ENCODE measurements at regions not wholly inside any gene's neighbourhood (a gene's known extent, or its start where the extent isn't known, plus 50 kb on each side); places are given as distances from the start of the nearest gene placed in this dataset.

DNA sequence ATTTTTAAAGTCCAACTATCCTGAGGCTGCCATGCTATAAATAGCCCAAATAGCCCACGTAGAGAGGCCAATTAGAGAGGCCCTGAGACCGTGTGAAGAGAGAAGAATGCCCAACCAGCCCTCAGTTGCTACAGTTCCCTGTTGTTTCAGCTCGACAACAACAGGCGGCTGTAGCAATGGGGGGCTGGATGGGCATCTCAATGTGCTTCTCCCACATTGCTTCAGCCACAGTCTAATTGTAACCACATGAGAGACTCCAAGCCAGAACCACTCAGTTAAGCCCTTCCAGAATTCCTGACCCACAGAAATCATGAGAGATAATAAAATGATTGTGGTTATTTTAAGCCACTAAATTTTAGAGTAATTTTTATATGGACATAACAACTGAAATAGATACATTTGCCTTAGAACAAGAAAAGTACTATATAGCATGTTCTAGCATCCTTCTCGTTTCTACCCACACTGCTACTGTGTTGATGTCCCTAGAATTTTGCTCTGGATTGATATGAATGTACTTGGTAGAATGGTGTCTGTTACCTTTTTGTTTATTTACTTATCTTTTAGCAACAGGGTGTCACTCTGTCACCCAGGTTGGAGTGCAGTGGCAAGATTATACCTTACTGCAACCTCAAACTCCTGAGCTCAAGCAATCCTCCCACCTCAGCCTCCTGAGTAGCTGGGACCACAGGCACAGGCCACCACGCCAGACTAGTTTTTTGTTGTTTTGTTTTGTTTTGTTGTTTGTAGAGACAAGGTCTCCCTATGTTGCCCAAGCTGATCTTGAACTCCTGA is 436.4 kb downstream of the BCOR start:
- DNase-seq, result no peak
- H3K27ac Mint-ChIP-seq, result no peak overlapping the region
- H3K4me3 Mint-ChIP-seq, result no peak overlapping the region
- no peaks in the 10 kb centered on the region for H3K4me1 Mint-ChIP-seq (ENCODE audit: low read depth)
- peaks cover 21% of the 10 kb centered on the region for H3K27me3 Mint-ChIP-seq
- H3K36me3 Mint-ChIP-seq (ENCODE audit: low read depth), result no peaks in the 10 kb centered on the region
- no peaks in the 10 kb centered on the region for H3K9me3 Mint-ChIP-seq

DNA sequence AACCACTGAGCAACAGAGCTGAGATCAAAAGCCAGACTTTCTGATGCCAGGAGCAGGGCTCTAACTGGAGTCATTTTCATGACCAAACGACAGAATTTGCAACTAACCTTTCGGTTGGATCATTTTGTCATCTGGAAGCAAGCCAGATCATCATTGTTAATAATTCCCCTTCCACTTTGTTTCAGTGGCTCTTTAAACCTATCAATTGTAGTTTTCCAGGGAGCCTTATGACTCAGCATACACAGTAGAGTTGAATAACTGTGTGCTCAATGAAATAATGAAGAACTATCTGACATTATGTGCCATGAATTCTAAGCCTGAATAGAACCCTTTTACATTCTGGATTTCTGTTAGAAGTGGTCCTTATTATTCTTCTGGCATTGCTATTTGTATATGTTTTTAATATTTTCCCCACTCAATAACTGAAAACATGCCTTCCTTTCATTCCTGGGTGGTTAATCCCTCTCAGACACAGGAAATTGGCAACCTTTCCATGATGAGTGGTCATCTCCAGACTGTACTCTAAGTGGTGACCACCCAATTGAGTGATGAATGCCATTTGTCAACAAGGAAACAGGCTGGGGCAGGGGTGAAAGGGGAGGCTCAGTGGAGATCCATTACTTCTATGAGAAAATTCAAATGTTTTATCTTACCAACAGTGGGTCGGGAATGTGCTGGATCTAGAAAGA is 431.8 kb downstream of the BCOR start:
- no peaks in the 10 kb centered on the region for H3K36me3 Mint-ChIP-seq (ENCODE audit: low read depth)
- no peak overlapping the region for H3K27ac Mint-ChIP-seq
- DNase-seq, result no peak
- no peaks in the 10 kb centered on the region for H3K4me1 Mint-ChIP-seq (ENCODE audit: low read depth)
- H3K4me3 Mint-ChIP-seq, result no peak overlapping the region
- H3K27me3 Mint-ChIP-seq, result peaks cover 40% of the 10 kb centered on the region
- H3K9me3 Mint-ChIP-seq, result no peaks in the 10 kb centered on the region

DNA sequence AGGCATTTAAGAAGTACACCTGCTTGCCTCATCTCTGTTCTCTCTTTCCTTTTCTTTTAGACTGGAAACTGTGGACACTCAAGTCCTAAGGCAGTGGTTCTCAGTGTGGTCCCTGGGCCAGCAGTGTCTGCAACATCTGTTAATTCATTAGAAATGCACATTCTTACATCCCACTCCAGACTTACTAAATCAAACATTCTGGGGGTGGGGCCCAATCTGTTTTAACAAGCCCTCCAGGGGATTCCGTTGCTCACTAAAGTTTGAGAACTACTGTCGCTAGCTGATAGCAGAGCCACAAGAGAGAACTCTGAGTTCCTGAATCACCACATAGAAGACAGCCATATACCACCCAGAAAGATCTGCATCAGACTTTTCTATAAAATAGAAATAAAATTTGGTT is 430.6 kb downstream of the BCOR start:
- no peak for DNase-seq
- H3K4me3 Mint-ChIP-seq, result no peak overlapping the region
- peaks cover 43% of the 10 kb centered on the region for H3K27me3 Mint-ChIP-seq
- no peaks in the 10 kb centered on the region for H3K4me1 Mint-ChIP-seq (ENCODE audit: low read depth)
- H3K27ac Mint-ChIP-seq, result no peak overlapping the region
- H3K36me3 Mint-ChIP-seq (ENCODE audit: low read depth), result no peaks in the 10 kb centered on the region
- no peaks in the 10 kb centered on the region for H3K9me3 Mint-ChIP-seq

DNA sequence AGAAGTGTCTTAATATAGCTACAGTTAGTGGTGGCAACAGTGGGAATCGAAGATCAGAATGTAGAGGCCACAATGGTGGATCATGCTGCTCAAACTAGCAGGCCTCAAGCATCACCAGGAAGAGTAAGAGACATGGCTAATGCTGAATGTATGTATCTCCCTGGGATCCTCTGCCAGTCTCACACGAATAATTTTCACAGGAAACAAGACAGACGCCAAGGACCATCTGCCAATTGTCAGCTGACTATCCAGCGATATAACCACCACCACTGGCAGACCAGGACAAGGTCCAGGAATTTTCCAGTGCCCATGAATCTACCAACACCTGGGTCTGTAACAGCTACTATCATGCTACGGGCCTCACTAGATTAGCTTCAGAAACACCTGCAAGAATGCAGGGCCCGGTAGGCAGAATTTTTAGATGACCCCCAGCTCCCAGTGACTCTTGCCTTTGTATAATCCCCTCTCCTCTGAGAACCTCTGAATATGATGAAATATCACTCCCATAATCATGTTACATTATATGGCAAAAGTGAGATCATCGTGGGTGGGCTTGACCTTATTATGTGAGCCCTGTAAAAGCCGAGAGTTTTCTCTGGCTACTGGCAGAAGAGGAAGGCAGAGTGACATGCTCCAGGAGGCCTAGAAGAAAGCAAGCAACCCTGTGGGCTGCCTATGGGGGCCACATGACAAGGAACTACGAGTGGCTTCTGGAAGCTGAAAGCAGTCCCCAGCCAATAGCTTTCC is 429.8 kb downstream of the BCOR start:
- H3K4me3 Mint-ChIP-seq, result no peak overlapping the region
- no peaks in the 10 kb centered on the region for H3K9me3 Mint-ChIP-seq
- peaks cover 43% of the 10 kb centered on the region for H3K27me3 Mint-ChIP-seq
- DNase-seq, result no peak
- H3K36me3 Mint-ChIP-seq (ENCODE audit: low read depth), result no peaks in the 10 kb centered on the region
- no peaks in the 10 kb centered on the region for H3K4me1 Mint-ChIP-seq (ENCODE audit: low read depth)
- no peak overlapping the region for H3K27ac Mint-ChIP-seq

DNA sequence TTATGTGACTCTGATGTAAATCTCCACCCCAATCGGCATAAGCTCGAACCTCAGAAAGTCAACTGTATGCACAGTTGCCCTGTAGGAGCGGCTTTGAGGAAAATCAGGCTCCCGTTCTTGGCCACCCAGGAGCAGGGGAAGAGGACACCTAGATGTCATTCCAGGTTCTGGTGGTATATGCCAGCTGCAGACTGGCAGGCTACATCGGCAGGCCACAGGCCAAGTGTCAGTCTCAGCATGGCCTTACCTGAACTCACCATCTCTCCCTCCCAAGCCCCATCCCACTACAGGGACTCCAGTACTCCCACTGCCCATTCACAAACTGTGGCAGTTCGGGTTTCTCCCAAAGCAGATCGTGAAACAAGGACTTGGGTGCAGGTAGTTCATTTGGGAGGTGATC is 428.1 kb downstream of the BCOR start:
- no peak overlapping the region for H3K4me3 Mint-ChIP-seq

DNA sequence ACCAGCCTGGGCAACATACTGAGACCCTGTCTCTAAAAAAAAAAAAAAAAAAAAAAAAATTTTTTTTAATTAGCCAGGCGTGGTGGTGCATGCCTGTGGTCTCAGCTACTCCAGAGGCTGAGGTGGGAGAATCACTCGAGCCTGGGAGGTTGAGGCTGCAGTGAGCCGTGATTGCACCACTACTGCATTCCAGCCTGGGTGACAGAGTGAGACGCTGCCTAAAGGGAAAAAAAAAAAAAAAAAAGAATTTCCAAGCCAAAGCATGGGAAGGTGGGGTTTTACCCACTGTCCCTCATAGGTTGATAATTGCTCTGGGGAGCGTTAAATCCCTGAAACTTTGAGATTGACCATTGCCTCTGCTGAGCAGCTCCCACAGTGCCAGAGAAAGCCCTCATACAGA is 427.5 kb downstream of the BCOR start:
- Mint-ChIP-seq H3K36me3 (ENCODE audit: low read depth) (no peaks in the 10 kb centered on the region), H3K27me3 (peaks cover 49% of the 10 kb centered on the region), H3K4me3 (no peak overlapping the region), H3K27ac (no peak overlapping the region), H3K4me1 (ENCODE audit: low read depth) (no peaks in the 10 kb centered on the region), H3K9me3 (no peaks in the 10 kb centered on the region)
- DNase-seq, result no peak

More for the DNA sequence above, 428.1 kb downstream of the BCOR start:
- H3K27me3 Mint-ChIP-seq, result peaks cover 46% of the 10 kb centered on the region
- H3K27ac Mint-ChIP-seq, result no peak overlapping the region
- no peak for DNase-seq
- H3K4me1 Mint-ChIP-seq (ENCODE audit: low read depth), result no peaks in the 10 kb centered on the region
- no peaks in the 10 kb centered on the region for H3K9me3 Mint-ChIP-seq
- H3K36me3 Mint-ChIP-seq (ENCODE audit: low read depth), result no peaks in the 10 kb centered on the region

DNA sequence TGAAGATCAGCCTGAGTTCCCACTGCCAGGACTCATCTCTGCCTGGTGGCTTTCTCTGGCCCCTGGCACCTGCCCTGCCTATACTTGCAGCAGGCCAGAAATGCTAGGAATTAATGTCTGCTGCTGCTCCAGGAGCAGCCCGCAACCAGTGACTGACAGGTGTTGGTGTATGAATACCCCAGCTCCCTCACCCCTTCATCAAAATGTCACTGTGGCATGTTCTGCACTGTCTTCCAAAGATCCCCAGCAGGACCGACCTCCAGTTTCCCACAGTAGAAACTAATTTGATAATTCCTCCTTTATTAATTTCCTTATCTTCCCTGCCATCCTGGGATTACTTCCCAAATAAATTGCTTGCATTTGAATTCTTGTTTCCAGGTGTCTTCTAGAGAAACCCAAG is 425.4 kb downstream of the BCOR start:
- Mint-ChIP-seq H3K27me3 (peaks cover 46% of the 10 kb centered on the region), H3K4me1 (ENCODE audit: low read depth) (no peaks in the 10 kb centered on the region), H3K4me3 (no peak overlapping the region), H3K27ac (no peak overlapping the region), H3K36me3 (ENCODE audit: low read depth) (no peaks in the 10 kb centered on the region), H3K9me3 (no peaks in the 10 kb centered on the region)
- DNase-seq, result no peak

DNA sequence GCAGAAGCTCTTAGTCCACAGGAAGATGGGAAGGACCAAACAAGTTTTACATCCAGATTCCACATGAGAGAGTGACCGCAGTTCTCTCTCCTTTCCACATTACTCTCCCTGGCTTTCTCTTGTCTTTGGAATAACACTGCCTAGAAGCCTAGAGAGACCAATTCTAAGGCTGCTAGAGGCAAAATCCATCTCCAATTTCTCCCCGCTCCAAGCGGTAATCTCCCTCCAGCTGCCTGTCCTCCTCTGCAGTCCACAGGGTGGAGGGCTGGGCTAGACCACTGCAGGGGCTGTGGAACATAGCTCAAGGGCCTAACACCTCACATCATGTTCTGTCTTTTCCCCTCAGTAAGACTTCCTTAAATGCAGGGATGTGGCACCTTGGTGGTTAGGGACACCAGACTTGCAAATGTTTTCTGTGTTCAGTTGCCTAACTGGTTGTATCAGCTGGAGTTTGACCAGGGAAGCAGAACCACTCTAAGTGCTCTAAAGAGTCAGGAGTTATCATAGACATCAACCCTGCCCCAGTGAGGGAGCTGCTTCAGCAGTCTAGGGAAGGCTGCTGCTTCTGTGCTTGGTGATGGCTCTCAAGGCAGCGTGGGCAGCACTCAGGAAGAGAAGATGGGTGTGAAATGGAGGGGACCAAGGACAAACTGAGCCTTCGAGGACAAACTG is 423.1 kb downstream of the BCOR start:
- Mint-ChIP-seq H3K27me3 (peaks cover 32% of the 10 kb centered on the region), H3K4me1 (ENCODE audit: low read depth) (no peaks in the 10 kb centered on the region), H3K4me3 (no peak overlapping the region), H3K27ac (no peak overlapping the region), H3K9me3 (no peaks in the 10 kb centered on the region), H3K36me3 (ENCODE audit: low read depth) (no peaks in the 10 kb centered on the region)
- no peak for DNase-seq

DNA sequence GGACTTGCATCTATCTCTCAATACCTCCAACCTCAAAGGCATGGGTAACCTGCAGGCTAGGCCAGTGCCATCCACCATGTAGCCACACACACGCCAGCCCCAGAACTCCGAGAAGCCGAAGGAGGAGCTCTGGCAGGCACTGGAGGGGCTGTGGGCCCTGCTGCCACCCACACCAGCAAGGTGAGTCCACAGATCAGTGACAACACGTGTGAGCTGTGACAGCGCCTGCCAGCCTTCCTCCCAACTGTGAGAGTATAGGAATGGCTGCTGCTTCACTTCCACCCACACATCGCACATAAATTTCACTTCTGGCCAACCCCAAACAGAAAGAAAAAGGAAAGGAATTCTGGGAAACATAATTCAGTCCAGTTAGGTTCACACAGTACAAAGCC is 422.6 kb downstream of the BCOR start:
- Mint-ChIP-seq H3K4me1 (ENCODE audit: low read depth) (no peaks in the 10 kb centered on the region), H3K4me3 (no peak overlapping the region), H3K27ac (no peak overlapping the region), H3K27me3 (peaks cover 28% of the 10 kb centered on the region), H3K36me3 (ENCODE audit: low read depth) (no peaks in the 10 kb centered on the region), H3K9me3 (no peaks in the 10 kb centered on the region)
- no peak for DNase-seq

DNA sequence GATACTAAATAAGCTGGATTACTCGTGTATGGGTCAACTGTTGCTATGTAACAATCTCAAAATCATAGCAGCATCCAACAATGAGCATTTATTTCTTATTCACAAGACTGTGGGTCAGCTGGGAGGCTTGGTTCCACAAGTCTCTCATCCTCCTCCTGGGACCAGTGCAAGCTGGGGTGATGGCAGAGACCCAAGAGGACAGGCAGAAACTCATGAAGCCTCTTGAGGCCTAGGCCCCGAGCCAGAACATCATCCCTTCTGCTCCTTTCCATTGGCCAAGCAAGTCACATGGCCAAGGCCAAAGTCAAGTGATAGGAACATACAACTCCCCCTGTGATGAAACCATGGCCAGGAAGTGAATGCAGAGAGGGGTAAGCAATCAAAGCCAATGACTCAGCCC is 422.1 kb downstream of the BCOR start:
- Mint-ChIP-seq H3K4me3 (no peak overlapping the region), H3K27ac (no peak overlapping the region), H3K9me3 (no peaks in the 10 kb centered on the region), H3K4me1 (ENCODE audit: low read depth) (no peaks in the 10 kb centered on the region), H3K27me3 (peaks cover 28% of the 10 kb centered on the region), H3K36me3 (ENCODE audit: low read depth) (no peaks in the 10 kb centered on the region)
- no peak for DNase-seq

DNA sequence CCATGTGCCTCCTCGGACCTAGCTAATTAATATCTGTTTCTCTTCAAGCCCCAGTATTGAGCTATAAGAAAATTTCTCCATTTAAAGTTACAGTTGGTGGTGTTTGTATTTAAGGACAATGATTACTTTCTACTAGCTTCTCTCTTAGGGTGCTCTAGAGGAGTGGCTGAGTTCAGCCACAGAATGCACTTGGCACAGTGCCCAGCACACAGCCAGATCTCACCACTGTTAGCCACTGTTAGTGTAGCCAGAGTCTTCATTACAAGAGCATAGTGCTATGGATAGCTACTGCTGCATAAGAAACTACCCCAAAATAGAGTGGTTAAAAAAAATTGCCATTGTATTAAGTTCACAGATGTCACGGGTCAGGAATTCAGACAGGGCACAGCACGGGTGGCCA is 421.3 kb downstream of the BCOR start:
- H3K27me3 Mint-ChIP-seq, result peaks cover 30% of the 10 kb centered on the region
- no peaks in the 10 kb centered on the region for H3K9me3 Mint-ChIP-seq
- H3K36me3 Mint-ChIP-seq (ENCODE audit: low read depth), result no peaks in the 10 kb centered on the region
- H3K27ac Mint-ChIP-seq, result no peak overlapping the region
- no peaks in the 10 kb centered on the region for H3K4me1 Mint-ChIP-seq (ENCODE audit: low read depth)
- H3K4me3 Mint-ChIP-seq, result no peak overlapping the region
- no peak for DNase-seq

DNA sequence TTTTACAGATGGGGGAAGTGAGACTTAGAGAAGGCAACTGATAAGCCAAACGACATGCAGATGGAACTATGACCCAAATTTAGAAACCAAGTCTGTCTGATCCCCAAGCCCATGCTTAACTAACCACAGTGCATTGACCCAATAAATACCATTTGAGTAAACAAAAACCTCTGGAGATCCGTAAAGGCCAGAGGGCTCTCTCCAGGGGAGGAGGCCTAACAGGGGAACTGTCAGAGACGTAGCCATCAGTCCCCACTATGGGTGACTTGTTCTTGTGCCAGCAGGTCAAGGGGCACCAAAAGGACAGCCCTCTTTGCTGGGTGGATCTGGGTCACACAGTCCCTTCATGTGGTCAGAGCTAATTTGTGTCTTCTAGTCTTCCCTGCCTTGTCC is 420.2 kb downstream of the BCOR start:
- H3K9me3 Mint-ChIP-seq, result no peaks in the 10 kb centered on the region
- no peak overlapping the region for H3K4me3 Mint-ChIP-seq
- DNase-seq, result no peak
- peaks cover 30% of the 10 kb centered on the region for H3K27me3 Mint-ChIP-seq
- no peak overlapping the region for H3K27ac Mint-ChIP-seq
- no peaks in the 10 kb centered on the region for H3K4me1 Mint-ChIP-seq (ENCODE audit: low read depth)
- H3K36me3 Mint-ChIP-seq (ENCODE audit: low read depth), result no peaks in the 10 kb centered on the region

DNA sequence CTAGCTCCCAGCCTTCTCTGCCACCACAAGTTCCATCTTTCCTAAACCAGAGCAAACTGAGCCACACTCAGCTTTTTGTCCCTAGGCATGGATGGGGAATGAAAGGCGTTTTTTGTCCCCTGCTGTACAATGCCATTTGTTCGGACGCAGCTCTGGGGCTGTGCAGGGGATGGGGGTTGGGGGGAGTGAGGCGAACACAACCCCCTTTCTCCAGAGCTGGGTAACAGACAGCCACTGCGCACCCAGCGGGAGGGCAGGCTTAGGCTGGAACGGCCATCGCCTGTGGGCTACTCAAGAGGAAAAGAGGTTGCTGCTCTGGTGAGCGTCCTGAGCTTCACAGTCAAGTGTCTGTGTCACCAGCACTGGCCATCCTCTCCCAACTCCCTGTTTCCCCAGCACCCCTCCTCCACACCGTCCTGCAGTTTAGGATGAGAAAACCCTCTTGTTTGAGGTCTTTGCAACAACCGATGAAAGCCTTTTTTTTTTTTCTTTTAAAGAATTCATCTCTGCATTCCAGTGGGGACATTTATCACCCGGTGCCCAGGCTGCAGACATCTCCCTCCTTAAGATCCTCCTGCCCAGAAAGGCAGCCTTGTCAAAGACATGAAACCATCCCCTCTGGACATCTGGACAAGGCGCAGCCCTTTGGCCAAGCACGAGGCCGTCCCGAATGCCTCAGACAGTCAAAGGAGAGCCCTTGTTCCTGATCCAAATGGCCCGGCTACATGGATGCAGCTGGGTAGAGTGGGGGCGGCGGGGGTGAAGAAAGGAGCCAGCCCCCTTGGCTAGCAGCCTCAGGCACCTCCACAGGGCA is 419.6 kb downstream of the BCOR start:
- Mint-ChIP-seq H3K36me3 (ENCODE audit: low read depth) (no peaks in the 10 kb centered on the region), H3K27me3 (peaks cover 35% of the 10 kb centered on the region), H3K4me3 (no peak overlapping the region), H3K4me1 (ENCODE audit: low read depth) (no peaks in the 10 kb centered on the region), H3K27ac (no peak overlapping the region), H3K9me3 (no peaks in the 10 kb centered on the region)
- DNase-seq, result no peak

DNA sequence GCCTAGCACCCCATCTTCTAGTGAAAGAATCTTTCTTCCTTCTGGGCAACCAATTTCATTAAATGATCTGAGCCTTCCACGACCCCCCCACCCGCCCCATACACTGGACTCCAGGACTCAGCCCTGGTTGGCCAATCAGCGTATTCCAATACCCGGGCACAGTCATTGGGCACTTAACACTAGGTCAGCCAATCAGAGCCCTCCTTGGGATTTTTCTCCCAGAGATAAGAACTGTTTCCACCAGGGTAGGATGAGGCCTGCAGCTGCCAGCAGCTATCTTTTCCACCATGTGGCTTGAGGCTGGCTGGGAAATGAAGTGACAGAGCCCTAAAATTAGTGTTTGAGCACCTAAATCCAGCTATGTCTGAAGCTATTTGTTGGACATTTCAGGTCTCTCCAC is 418.8 kb downstream of the BCOR start:
- no peaks in the 10 kb centered on the region for H3K9me3 Mint-ChIP-seq

More for the DNA sequence above, 418.8 kb downstream of the BCOR start:
- Mint-ChIP-seq H3K4me1 (ENCODE audit: low read depth) (no peaks in the 10 kb centered on the region), H3K4me3 (no peak overlapping the region), H3K27ac (no peak overlapping the region), H3K27me3 (peaks cover 35% of the 10 kb centered on the region), H3K36me3 (ENCODE audit: low read depth) (no peaks in the 10 kb centered on the region)
- DNase-seq, result no peak
